GM19239 (cell line): ENCODE measurements at regions not wholly inside any gene's neighbourhood (a gene's known extent, or its start where the extent isn't known, plus 50 kb on each side); places are given as distances from the start of the nearest gene placed in this dataset.

Experiments used
- DNase-seq: peaks from one replicate; pipeline ENCODE4 v3.0.0; 2011; ENCODE audit warnings: low spot score; ENCODE audit not compliant: insufficient read length
- FAIRE-seq: peaks from 2 replicates; lab custom pipeline; 2011; peaks lifted over from hg19 to GRCh38; lab: Jason Lieb, UNC

GRCh38 chrX:79645749-79646148 lies 278.6 kb upstream of the ITM2A start:
- FAIRE-seq (no peak), DNase-seq (no peak)

DNA sequence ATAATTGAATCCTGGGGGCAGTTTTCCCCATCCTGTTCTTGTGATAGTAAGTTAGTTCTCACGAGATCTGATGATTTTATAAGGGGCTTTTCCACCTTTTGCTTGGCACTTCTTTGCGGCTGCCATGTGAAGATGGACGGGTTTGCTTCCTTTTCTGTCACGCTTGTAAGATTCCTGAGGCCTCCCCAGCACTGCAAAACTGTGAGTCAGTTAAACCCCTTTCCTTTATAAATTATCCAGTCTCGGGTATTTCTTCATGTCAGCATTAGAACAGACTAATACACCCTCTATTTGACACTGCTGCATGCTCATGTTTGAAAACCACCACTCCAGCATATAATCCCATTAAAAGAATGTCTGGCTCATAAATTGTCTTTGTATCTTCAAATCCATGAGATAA lies 264.4 kb upstream of the ITM2A start:
- DNase-seq (no peak), FAIRE-seq (no peak)

GRCh38 chrX:79630033-79631009 lies 263.2 kb upstream of the ITM2A start:
- peak; percentile 92 for FAIRE-seq
- DNase-seq = no peak

GRCh38 chrX:79623098-79623762 lies 256.1 kb upstream of the ITM2A start:
- FAIRE-seq (no peak), DNase-seq (no peak)

DNA sequence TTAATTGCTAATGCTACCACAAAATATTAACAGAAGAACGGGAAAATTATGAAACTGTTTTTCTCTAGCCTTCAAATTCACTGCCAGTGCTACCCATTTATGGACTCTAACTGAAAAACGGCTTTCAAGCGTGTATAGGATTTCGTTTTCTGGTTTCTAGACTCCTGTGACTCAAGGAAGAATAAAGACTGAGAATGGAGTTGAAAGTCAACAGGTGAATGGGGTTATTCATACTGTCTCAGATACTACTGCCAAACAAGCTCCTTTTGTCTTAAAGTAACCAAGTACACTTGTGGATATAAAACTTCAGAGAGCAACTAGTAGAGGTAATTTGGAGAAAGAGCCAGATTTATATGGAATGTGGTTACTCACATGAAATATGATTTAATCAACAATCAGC lies 251.1 kb upstream of the ITM2A start:
- FAIRE-seq (no peak), DNase-seq (no peak)

DNA sequence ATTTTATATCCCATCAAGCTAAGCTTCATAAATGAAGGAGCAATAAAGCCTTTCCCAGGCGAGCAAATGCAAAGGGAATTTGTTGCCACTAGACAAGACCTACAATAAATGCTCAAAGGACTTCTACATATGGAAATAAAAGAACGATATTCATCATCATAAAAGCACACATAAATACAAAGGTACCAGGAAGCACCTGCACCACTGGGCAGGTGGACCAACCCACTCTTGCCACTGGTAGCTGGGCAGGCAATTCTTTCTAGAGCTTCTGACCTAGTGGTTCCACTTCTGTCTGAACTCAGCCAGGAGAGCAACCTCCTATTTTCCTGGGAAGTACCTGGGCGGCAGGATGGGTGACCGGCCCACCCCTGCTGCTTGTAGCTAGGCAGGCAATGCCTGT lies 237.2 kb upstream of the ITM2A start:
- DNase-seq (no peak), FAIRE-seq (no peak)

DNA sequence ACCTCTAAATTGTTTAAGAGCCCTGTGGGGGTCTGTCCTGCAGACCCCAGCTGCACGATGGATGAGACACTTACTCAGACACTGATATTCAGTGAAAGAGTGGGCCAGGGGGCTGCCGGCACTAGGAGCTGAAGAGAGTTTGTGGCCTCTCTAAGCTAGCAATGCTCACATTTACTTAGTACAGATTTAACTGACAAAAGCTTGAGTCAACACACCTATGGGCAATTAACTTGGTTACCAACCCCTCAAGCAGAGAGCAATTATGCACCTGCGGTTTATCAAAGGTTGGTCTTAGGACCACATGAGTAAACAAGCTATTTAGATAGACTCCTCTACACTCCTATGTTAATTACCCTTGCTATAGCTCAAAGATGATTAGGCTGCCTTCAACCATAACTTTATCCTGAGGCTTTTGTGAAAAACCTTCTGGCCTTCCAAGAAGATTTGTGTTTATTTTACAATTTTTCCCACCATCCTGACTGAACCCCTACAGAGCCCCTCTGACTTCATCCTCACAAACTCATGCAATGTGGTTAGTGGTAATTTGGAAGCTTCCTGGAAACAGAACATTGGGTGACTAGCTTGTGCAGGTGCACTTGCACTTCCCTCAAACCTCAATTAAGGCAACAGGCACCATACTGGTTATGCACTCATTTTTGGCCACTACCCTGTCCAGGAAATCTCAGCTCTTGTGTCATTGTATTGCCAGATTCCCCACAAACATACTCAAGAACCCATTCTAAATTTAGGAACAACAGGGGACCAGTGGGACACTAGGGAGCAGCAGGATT lies 234.4 kb upstream of the ITM2A start:
- FAIRE-seq = peak; percentile 76

DNA sequence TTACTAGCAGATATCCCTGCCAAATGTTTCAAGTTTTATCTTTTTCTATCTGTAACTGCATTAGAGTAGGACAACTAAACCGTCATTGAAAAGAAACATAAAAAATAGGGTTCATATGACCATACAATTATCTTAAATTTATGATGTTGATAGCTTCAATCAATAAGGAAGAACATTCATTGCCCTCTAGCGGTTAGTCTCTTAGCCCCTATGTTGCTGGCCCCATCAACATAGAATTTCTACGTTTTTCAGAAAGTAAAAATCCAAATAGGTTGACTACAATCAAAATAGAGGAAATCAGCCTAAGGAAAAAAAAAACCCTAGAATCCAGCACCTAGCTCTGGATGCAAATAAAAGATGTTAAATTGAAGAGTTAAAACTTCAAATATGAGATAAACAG lies 225.1 kb upstream of the ITM2A start:
- DNase-seq = no peak
- no peak for FAIRE-seq

More for the DNA sequence above, 234.4 kb upstream of the ITM2A start:
- DNase-seq = no peak

DNA sequence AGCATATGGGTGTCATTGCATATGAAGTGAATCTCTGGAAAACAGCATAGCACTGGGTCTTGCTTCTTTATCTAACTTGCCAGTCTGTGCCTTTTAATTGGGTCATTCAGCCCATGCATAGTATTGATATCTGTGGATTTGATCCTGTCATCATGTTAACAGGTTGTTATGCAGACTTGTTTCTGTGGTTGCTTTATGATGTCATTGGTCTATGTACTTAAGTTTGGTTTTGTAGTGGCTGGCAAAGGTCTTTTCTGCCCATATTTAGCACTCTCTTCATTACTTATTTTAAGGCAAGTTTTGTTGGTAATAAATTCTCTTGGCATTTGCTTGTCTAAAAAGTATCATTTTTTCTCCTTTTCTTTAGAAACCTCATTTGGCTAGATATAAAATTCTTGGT lies 221.1 kb upstream of the ITM2A start:
- FAIRE-seq (no peak), DNase-seq (no peak)

DNA sequence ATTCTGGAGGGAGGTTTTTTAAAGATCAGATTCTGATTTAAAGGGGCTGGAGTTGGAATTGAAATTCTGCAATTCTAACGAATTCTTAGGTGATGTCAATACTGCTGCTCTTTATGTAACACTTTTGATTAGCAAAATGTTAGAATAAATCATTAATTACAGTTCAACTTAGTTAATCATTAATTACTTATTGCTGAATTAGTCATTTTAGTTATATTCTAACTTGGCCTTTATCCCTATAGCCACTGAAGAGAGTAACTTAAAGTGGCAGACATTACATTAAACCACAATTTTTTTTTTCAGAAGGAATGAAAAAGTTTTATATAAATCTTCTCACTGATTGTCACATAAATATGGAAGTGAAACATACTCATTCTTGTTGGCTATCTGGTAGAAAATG lies 206.6 kb upstream of the ITM2A start:
- no peak for FAIRE-seq

GRCh38 chrX:79572566-79572965 lies 205.4 kb upstream of the ITM2A start:
- DNase-seq = no peak
- FAIRE-seq = no peak

More for the DNA sequence above, 206.6 kb upstream of the ITM2A start:
- DNase-seq = no peak

DNA sequence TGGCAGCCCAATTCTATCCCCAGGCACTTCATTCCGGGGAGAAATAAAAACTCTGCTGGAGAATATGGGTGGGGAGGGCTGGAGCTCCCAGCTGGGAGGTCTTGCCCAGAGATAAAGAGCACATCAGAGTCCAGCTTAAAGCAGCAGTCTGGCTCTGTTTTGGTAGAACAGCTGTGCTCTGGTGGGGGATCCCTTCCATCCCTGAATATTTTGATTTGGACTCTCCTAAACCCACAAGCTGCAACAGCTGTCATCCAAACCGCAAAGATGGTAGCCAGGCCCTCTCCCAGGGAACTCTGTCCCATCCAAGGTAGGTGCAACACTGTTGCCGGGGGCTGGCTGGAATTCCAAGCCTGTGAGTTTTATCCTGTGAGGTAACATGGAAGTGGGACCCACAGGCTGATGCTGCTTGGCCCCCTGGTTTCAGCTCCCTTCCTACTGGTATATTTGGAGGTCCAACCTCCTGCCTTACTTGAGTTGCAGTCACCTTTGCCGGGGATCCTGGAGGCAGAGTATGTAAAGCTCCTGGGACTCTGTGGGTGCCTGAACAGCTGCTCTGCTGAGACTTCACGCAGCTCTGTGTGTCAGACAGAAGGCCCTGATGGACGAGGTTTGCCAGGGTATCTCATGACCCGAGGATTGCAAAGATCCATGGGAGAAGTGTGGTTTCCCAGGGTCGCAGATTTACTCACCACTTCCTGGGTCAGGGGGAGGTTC lies 203.5 kb upstream of the ITM2A start:
- DNase-seq = no peak
- no peak for FAIRE-seq

GRCh38 chrX:79568309-79568708 lies 201.2 kb upstream of the ITM2A start:
- no peak for FAIRE-seq

GRCh38 chrX:79564362-79564761 lies 197.2 kb upstream of the ITM2A start:
- no peak for DNase-seq
- peak; percentile 76 for FAIRE-seq

More at GRCh38 chrX:79568309-79568708, 201.2 kb upstream of the ITM2A start:
- no peak for DNase-seq

- FAIRE-seq = no peak
- DNase-seq = no peak
Measured at GRCh38 chrX:79559290-79559689, 192.2 kb upstream of the ITM2A start.

DNA sequence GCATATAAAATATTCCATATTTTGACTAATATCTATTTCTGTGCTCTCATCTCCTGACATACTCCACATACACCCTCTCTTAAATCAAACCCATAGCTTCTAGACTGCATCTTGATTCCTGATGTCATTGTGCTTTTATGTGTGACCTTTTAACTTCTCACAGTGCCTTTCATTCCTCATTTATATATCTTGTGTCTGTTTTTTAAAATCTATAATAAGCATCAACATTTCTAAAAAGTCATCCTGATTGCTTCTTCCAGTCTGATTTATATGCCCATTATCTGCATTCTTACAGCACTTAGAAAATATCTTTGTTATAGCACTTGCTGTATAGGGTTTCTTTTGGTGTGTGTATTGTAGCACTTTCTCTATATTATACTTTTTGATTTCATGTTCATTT lies 190.1 kb upstream of the ITM2A start:
- FAIRE-seq (no peak), DNase-seq (no peak)

DNA sequence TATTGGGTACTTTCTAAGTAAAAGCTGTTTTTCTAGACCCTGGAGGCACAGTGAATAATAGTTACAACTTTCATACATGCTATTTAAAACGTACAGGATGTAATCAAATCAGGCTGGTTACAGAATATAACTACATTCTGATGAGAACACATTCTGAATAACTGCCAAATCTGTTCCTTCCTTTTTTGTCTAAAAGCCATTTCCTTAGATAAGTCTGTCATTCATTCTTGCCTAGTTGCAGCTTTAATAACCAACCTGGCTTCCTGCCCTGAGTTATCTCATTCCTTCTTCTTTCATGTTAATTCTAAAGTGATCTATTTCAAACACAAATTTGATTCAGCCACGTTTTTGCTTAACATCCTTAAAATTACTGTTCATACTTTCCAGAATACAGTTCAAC lies 189.7 kb upstream of the ITM2A start:
- FAIRE-seq (no peak), DNase-seq (no peak)

DNA sequence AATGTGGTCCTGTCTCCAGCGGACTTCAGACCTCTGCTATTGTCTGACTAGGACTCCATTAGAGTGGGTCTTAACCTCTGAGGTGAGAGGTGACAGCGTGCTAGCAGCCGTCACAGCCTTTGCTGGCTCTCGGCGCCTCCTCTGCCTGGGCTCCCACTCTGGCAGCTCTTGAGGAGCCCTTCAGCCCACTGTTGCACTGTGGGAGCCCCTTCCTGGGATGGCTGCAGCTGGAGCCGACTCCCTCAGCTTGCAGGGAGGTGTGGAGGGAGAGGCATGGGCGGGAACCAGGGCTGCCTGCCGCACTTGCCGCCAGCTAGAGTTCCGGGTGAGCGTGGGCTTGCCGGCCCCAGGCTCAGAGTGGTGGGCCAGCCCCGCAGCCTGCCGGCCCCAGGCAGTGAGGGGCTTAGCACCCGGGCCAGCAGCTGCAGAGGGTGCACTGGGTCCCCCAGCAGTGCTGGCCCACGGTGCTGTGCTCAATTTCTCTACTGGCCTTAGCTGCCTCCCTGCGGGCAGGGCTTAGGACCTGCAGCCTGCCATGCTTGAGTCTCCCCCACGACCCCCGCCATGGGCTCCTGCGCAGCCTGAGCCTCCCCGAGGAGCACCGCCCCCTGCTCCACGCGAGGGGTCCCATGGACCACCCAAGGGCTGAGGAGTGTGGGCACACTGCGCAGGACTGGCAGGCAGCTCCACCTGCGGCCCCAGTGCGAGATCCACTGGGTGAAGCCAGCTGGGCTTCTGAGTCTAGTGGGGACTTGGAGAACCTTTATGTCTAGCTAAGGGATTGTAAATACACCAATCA lies 163.4 kb upstream of the ITM2A start:
- no peak for DNase-seq
- FAIRE-seq = no peak

GRCh38 chrX:79524642-79525041 lies 157.5 kb upstream of the ITM2A start:
- FAIRE-seq = peak; percentile 73
- no peak for DNase-seq
